NT2/D1 (cell line): ENCODE measurements at regions not wholly inside any gene's neighbourhood (a gene's known extent, or its start where the extent isn't known, plus 50 kb on each side); places are given as distances from the start of the nearest gene placed in this dataset.

Source experiments
- YY1 ChIP-seq: IDR thresholded peaks from 2 replicates; pipeline ENCODE4 v1.6.1; 2011; ENCODE audit not compliant: insufficient read length, insufficient read depth
- ZNF274 ChIP-seq: IDR thresholded peaks from 2 replicates; pipeline ENCODE4 v1.6.1; 2011; ENCODE audit warnings: mild to moderate bottlenecking, low read depth, low read length

DNA sequence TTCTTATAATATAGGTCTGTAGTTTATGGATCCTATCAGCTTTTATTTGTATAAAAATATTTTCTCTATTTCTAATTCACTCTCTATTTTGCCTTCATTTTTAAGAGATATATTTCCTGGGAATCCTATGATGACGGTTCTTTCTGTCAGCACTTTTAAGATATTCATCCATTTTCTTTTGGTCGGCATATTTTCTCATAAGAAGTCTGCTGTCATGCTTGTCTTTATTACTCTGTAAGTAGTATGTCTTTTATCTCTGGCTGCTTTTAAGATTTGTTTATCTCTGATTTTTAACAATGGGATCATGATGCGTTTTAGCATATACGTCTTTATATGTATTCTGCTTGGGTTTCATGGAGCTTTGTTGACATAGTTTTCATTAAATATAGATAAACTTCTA lies 175.5 kb downstream of the SNX19 start:
- TF ChIP-seq ZNF274, result no peak
- TF ChIP-seq YY1, result no peak
